ENCODE measurements at regions not wholly inside any gene's neighbourhood (a gene's known extent, or its start where the extent isn't known, plus 50 kb on each side); places are given as distances from the start of the nearest gene placed in this dataset.

GRCh38 chr19:31223740-31224534 is 125.3 kb downstream of the TSHZ3 start:
- Histone ChIP-seq H3K27me3 (ENCODE audit: control insufficient read depth in 1 of 2, insufficient read depth in 2 of 2, low read length in 2 of 2) (no peaks in the 10 kb centered on the region), H3K36me3 (ENCODE audit: control insufficient read depth in 1 of 2, insufficient read depth in 2 of 2, low read length in 2 of 2) (no peaks in the 10 kb centered on the region), H3K4me3 (ENCODE audit: low read depth in 1 of 2, low read length in 2 of 2) (no peak overlapping the region), H3K27ac (ENCODE audit: low read depth, low read length) (no peak overlapping the region), H3K4me1 (ENCODE audit: control insufficient read depth in 1 of 2, insufficient read depth in 2 of 2, low read length in 2 of 2) (no peaks in the 10 kb centered on the region), H3K9ac (ENCODE audit: low read depth in 1 of 2, low read length in 2 of 2) (no peak overlapping the region), H3K9me3 (ENCODE audit: control insufficient read depth in 1 of 2, low read length in 2 of 2) (no peaks in the 10 kb centered on the region)

GRCh38 chr19:31220540-31220939 is 128.7 kb downstream of the TSHZ3 start:
- Histone ChIP-seq H3K9ac (ENCODE audit: low read depth in 1 of 2, low read length in 2 of 2) (no peak overlapping the region), H3K9me3 (ENCODE audit: control insufficient read depth in 1 of 2, low read length in 2 of 2) (no peaks in the 10 kb centered on the region), H3K4me3 (ENCODE audit: low read depth in 1 of 2, low read length in 2 of 2) (no peak overlapping the region), H3K27ac (ENCODE audit: low read depth, low read length) (no peak overlapping the region), H3K36me3 (ENCODE audit: control insufficient read depth in 1 of 2, insufficient read depth in 2 of 2, low read length in 2 of 2) (no peaks in the 10 kb centered on the region), H3K4me1 (ENCODE audit: control insufficient read depth in 1 of 2, insufficient read depth in 2 of 2, low read length in 2 of 2) (no peaks in the 10 kb centered on the region), H3K27me3 (ENCODE audit: control insufficient read depth in 1 of 2, insufficient read depth in 2 of 2, low read length in 2 of 2) (no peaks in the 10 kb centered on the region)

DNA sequence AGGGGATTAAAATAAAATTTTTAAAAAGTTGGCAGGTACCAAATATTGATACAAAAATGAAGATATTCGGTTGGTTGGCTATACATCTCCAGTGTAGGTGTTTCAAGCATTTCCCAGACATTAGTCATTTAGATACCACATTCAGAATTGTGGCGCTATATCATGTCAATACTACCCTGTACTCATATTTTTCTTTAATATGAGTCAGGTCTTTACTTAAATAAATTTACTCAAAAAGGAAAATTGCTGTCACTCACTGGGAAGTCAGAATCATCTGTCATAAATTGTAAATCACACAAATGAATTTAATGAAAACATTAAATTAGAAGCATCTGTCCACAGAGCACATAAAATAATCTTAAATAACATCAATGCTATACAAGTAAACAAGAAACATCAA is 134.2 kb downstream of the TSHZ3 start:
- H3K36me3 ChIP-seq (ENCODE audit: control insufficient read depth in 1 of 2, insufficient read depth in 2 of 2, low read length in 2 of 2): no peaks in the 10 kb centered on the region
- no peak overlapping the region for H3K27ac ChIP-seq (ENCODE audit: low read depth, low read length)
- no peaks in the 10 kb centered on the region for H3K4me1 ChIP-seq (ENCODE audit: control insufficient read depth in 1 of 2, insufficient read depth in 2 of 2, low read length in 2 of 2)
- H3K27me3 ChIP-seq (ENCODE audit: control insufficient read depth in 1 of 2, insufficient read depth in 2 of 2, low read length in 2 of 2): no peaks in the 10 kb centered on the region
- H3K9me3 ChIP-seq (ENCODE audit: control insufficient read depth in 1 of 2, low read length in 2 of 2): no peaks in the 10 kb centered on the region
- no peak overlapping the region for H3K4me3 ChIP-seq (ENCODE audit: low read depth in 1 of 2, low read length in 2 of 2)
- H3K9ac ChIP-seq (ENCODE audit: low read depth in 1 of 2, low read length in 2 of 2): no peak overlapping the region

- H3K9ac ChIP-seq (ENCODE audit: low read depth in 1 of 2, low read length in 2 of 2): no peak overlapping the region
- H3K27me3 ChIP-seq (ENCODE audit: control insufficient read depth in 1 of 2, insufficient read depth in 2 of 2, low read length in 2 of 2): no peaks in the 10 kb centered on the region
- H3K36me3 ChIP-seq (ENCODE audit: control insufficient read depth in 1 of 2, insufficient read depth in 2 of 2, low read length in 2 of 2): no peaks in the 10 kb centered on the region
- no peak overlapping the region for H3K27ac ChIP-seq (ENCODE audit: low read depth, low read length)
- no peaks in the 10 kb centered on the region for H3K4me1 ChIP-seq (ENCODE audit: control insufficient read depth in 1 of 2, insufficient read depth in 2 of 2, low read length in 2 of 2)
- H3K4me3 ChIP-seq (ENCODE audit: low read depth in 1 of 2, low read length in 2 of 2): no peak overlapping the region
- no peaks in the 10 kb centered on the region for H3K9me3 ChIP-seq (ENCODE audit: control insufficient read depth in 1 of 2, low read length in 2 of 2)
These were observed 135.2 kb downstream of the TSHZ3 start for GRCh38 chr19:31214086-31214485.

DNA sequence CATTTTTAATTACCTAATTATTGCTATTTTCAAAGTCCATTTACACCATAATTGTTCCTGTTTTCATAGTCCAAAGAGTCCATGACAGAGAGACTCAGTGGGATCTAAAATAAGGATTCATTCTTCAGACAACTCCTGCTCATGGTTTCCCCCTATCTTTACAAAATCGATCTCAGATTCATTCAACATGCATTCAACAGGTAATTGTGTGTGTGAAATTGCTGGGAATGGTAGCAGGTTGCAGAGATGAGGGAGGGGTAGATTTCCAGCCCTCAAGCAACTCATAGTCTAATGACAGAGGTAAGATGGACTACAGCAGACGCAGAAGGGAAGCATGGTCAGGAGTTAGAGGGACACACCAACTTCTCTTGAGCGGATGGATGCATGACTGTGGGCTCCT is 138.1 kb downstream of the TSHZ3 start:
- Histone ChIP-seq H3K36me3 (ENCODE audit: control insufficient read depth in 1 of 2, insufficient read depth in 2 of 2, low read length in 2 of 2) (no peaks in the 10 kb centered on the region), H3K27me3 (ENCODE audit: control insufficient read depth in 1 of 2, insufficient read depth in 2 of 2, low read length in 2 of 2) (no peaks in the 10 kb centered on the region), H3K9me3 (ENCODE audit: control insufficient read depth in 1 of 2, low read length in 2 of 2) (no peaks in the 10 kb centered on the region), H3K9ac (ENCODE audit: low read depth in 1 of 2, low read length in 2 of 2) (no peak overlapping the region), H3K4me1 (ENCODE audit: control insufficient read depth in 1 of 2, insufficient read depth in 2 of 2, low read length in 2 of 2) (no peaks in the 10 kb centered on the region), H3K27ac (ENCODE audit: low read depth, low read length) (no peak overlapping the region), H3K4me3 (ENCODE audit: low read depth in 1 of 2, low read length in 2 of 2) (no peak overlapping the region)

DNA sequence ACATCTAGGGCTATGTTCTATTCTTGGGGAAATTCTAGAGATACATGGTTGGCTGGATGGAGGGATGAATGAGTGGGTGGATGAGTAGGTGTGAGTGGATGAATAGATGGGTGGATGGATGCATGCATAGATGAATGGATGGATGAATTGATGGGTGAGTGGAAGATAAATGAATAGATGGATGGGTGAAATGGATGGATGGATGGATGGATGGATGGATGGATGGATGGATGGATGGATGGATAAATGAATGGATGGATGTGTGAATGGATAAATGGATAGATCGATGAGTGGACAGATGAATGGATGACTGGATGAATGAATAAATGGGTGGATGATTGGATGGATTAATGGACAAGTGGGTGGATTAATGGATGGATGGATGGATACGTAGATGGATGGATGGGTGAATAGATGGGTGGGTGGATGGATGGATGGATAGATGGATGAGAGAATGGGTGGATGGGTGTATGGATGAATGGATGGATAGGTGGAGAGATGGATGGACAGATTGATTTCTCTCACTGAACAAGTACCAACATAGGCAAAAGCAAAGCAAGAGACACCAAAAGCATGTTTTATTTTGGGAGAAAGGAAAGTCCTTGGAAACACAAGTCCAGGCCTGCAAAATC is 143.2 kb downstream of the TSHZ3 start:
- Histone ChIP-seq H3K27me3 (ENCODE audit: control insufficient read depth in 1 of 2, insufficient read depth in 2 of 2, low read length in 2 of 2) (no peaks in the 10 kb centered on the region), H3K9me3 (ENCODE audit: control insufficient read depth in 1 of 2, low read length in 2 of 2) (no peaks in the 10 kb centered on the region), H3K4me1 (ENCODE audit: control insufficient read depth in 1 of 2, insufficient read depth in 2 of 2, low read length in 2 of 2) (no peaks in the 10 kb centered on the region), H3K36me3 (ENCODE audit: control insufficient read depth in 1 of 2, insufficient read depth in 2 of 2, low read length in 2 of 2) (no peaks in the 10 kb centered on the region), H3K27ac (ENCODE audit: low read depth, low read length) (no peak overlapping the region), H3K4me3 (ENCODE audit: low read depth in 1 of 2, low read length in 2 of 2) (no peak overlapping the region), H3K9ac (ENCODE audit: low read depth in 1 of 2, low read length in 2 of 2) (no peak overlapping the region)

DNA sequence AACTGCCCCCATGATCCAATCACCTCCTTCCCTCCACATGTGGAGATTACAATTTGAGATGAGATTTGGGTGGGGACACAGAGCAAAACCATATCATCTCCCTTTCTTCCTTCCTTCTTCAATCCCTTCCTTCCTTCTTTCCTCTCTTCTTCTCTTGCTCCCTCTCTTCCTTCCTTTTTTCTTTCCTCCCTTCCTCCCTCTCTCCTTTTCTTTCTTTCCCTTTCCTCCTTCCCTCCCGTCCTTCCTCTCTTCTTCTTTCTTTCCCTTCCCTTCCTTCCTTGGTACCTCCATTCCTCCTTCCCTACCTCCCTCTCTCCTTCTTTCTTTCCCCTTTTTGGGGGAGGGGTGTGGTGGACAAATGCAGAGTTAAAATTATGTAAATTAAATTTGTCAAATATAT is 145.1 kb downstream of the TSHZ3 start:
- no peak overlapping the region for H3K27ac ChIP-seq (ENCODE audit: low read depth, low read length)
- no peak overlapping the region for H3K9ac ChIP-seq (ENCODE audit: low read depth in 1 of 2, low read length in 2 of 2)
- H3K9me3 ChIP-seq (ENCODE audit: control insufficient read depth in 1 of 2, low read length in 2 of 2): no peaks in the 10 kb centered on the region
- H3K4me3 ChIP-seq (ENCODE audit: low read depth in 1 of 2, low read length in 2 of 2): no peak overlapping the region
- H3K27me3 ChIP-seq (ENCODE audit: control insufficient read depth in 1 of 2, insufficient read depth in 2 of 2, low read length in 2 of 2): no peaks in the 10 kb centered on the region
- no peaks in the 10 kb centered on the region for H3K36me3 ChIP-seq (ENCODE audit: control insufficient read depth in 1 of 2, insufficient read depth in 2 of 2, low read length in 2 of 2)
- no peaks in the 10 kb centered on the region for H3K4me1 ChIP-seq (ENCODE audit: control insufficient read depth in 1 of 2, insufficient read depth in 2 of 2, low read length in 2 of 2)

DNA sequence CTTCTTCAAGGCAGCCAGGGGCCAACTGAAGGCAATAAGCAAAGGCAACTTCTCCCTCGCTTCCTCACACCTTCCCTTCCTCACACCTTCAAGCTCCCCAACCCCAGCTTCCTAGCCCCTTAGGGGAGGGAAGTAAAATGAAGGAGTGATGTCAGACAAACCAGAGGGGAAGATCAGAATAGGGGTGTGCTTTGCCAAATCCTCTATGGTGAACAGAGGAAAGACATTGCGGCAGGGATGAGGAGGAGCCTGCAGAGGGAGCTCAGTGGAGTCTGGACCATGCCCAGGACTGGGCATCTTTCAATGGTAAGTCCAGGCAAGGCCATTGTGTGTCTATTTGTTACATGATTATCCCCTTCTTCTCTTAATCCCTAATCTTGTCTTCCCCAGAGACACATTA is 164.0 kb downstream of the TSHZ3 start:
- H3K9ac ChIP-seq (ENCODE audit: low read depth in 1 of 2, low read length in 2 of 2): no peak overlapping the region
- H3K36me3 ChIP-seq (ENCODE audit: control insufficient read depth in 1 of 2, insufficient read depth in 2 of 2, low read length in 2 of 2): no peaks in the 10 kb centered on the region

DNA sequence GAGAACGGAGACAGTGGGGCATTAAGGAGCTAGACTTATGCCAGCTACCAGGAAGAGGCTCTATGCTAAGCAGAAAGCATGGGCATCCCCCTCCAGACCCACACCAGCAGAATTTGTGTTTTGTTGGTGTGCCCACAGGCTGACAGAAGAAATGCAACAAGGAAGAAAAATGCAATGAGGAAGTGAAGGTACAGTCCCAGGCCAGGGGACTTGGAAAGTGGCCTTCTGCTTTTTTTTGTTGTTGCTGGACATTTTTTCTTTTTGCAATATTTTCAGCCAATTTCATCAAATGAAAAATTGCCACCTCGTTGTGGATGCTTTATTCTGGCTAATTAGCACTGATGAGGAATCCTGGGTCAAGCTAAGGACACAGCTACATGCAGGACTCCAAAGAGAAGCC is 167.7 kb downstream of the TSHZ3 start:
- no peaks in the 10 kb centered on the region for H3K36me3 ChIP-seq (ENCODE audit: control insufficient read depth in 1 of 2, insufficient read depth in 2 of 2, low read length in 2 of 2)
- H3K4me3 ChIP-seq (ENCODE audit: low read depth in 1 of 2, low read length in 2 of 2): no peak overlapping the region
- no peak overlapping the region for H3K27ac ChIP-seq (ENCODE audit: low read depth, low read length)
- H3K27me3 ChIP-seq (ENCODE audit: control insufficient read depth in 1 of 2, insufficient read depth in 2 of 2, low read length in 2 of 2): no peaks in the 10 kb centered on the region
- no peak overlapping the region for H3K9ac ChIP-seq (ENCODE audit: low read depth in 1 of 2, low read length in 2 of 2)
- no peaks in the 10 kb centered on the region for H3K4me1 ChIP-seq (ENCODE audit: control insufficient read depth in 1 of 2, insufficient read depth in 2 of 2, low read length in 2 of 2)
- H3K9me3 ChIP-seq (ENCODE audit: control insufficient read depth in 1 of 2, low read length in 2 of 2): no peaks in the 10 kb centered on the region

More for the DNA sequence above, 164.0 kb downstream of the TSHZ3 start:
- Histone ChIP-seq H3K4me3 (ENCODE audit: low read depth in 1 of 2, low read length in 2 of 2) (no peak overlapping the region), H3K4me1 (ENCODE audit: control insufficient read depth in 1 of 2, insufficient read depth in 2 of 2, low read length in 2 of 2) (no peaks in the 10 kb centered on the region), H3K27me3 (ENCODE audit: control insufficient read depth in 1 of 2, insufficient read depth in 2 of 2, low read length in 2 of 2) (no peaks in the 10 kb centered on the region), H3K9me3 (ENCODE audit: control insufficient read depth in 1 of 2, low read length in 2 of 2) (no peaks in the 10 kb centered on the region), H3K27ac (ENCODE audit: low read depth, low read length) (no peak overlapping the region)

- Histone ChIP-seq H3K9ac (ENCODE audit: low read depth in 1 of 2, low read length in 2 of 2) (no peak overlapping the region), H3K27me3 (ENCODE audit: control insufficient read depth in 1 of 2, insufficient read depth in 2 of 2, low read length in 2 of 2) (no peaks in the 10 kb centered on the region), H3K36me3 (ENCODE audit: control insufficient read depth in 1 of 2, insufficient read depth in 2 of 2, low read length in 2 of 2) (no peaks in the 10 kb centered on the region), H3K4me3 (ENCODE audit: low read depth in 1 of 2, low read length in 2 of 2) (no peak overlapping the region), H3K4me1 (ENCODE audit: control insufficient read depth in 1 of 2, insufficient read depth in 2 of 2, low read length in 2 of 2) (no peaks in the 10 kb centered on the region), H3K27ac (ENCODE audit: low read depth, low read length) (no peak overlapping the region), H3K9me3 (ENCODE audit: control insufficient read depth in 1 of 2, low read length in 2 of 2) (no peaks in the 10 kb centered on the region)
These were observed 168.3 kb downstream of the TSHZ3 start for GRCh38 chr19:31180907-31181306.
